ENCODE measurements at regions not wholly inside any gene's neighbourhood (a gene's known extent, or its start where the extent isn't known, plus 50 kb on each side); places are given as distances from the start of the nearest gene placed in this dataset.

GRCh38 chr21:35932232-35932911 is 128.0 kb downstream of the SETD4 start:
- Histone ChIP-seq H3K9me1 (replicated peaks; ENCODE audit: control insufficient read depth, extremely low read depth, insufficient read depth, low read length) (no peaks in the 10 kb centered on the region), H3K4me3 (replicated peaks in 1 of 3; ENCODE audit: insufficient read depth in 1 of 3, low read depth in 1 of 3, low read length in 3 of 3) (peak overlapping the region in 1 of 3 experiments; percentile 21), H3K9ac (replicated peaks; ENCODE audit: extremely low read depth, insufficient read depth, low read length) (peak overlapping the region; percentile 36), H3K4me1 (ENCODE audit: control insufficient read depth, extremely low read depth, insufficient read depth, low read length) (peaks cover 26% of the 10 kb centered on the region), H3K36me3 (ENCODE audit: control insufficient read depth in 2 of 2, extremely low read depth in 1 of 2, insufficient read depth in 2 of 2, low read length in 2 of 2) (no peaks in the 10 kb centered on the region), H2AFZ (ENCODE audit: low read depth, low read length) (no peak overlapping the region), H3K79me2 (ENCODE audit: control insufficient read depth, insufficient read depth, low read length) (no peaks in the 10 kb centered on the region), H4K20me1 (replicated peaks; ENCODE audit: control insufficient read depth, extremely low read depth, insufficient read depth, low read length) (no peaks in the 10 kb centered on the region), H3K27ac (ENCODE audit: insufficient read depth, low read depth, low read length) (peak overlapping the region; percentile 87), H3K4me2 (ENCODE audit: insufficient read depth, low read length) (peak overlapping the region; percentile 39), H3K27me3 (ENCODE audit: control insufficient read depth in 2 of 2, insufficient read depth in 2 of 2, low read length in 2 of 2) (no peaks in the 10 kb centered on the region), H3K9me3 (replicated peaks; ENCODE audit: control insufficient read depth, insufficient read depth, low read length) (no peaks in the 10 kb centered on the region)
- DNase-seq (ENCODE audit: low read depth, low spot score) (peak; percentile 95), FAIRE-seq (peak; percentile 83)
- dilution Hi-C loops (cut with MboI; ENCODE audit: extremely low pct_ligation_motif_present, low sequenced_read_pairs): no loop called here
- TF ChIP-seq FOS (IDR thresholded peaks at IDR 0.05; ENCODE audit: borderline replicate concordance, insufficient read depth, low read length): peak; percentile 69
- peak; percentile 59 for TF ChIP-seq JUN (IDR thresholded peaks at IDR 0.05; ENCODE audit: borderline replicate concordance, insufficient read depth, insufficient read length, low read depth)
- peak; percentile 41 for TF ChIP-seq GATA2 (IDR thresholded peaks at IDR 0.05; ENCODE audit: insufficient read depth, insufficient read length, low read depth, low read length)
- no peak for TF ChIP-seq MYC (IDR thresholded peaks at IDR 0.05; ENCODE audit: low read depth, low read length)
- no peak for TF ChIP-seq CTCF (IDR thresholded peaks at IDR 0.05; ENCODE audit: extremely low read depth in 1 of 2, insufficient read depth in 1 of 2, low read depth in 1 of 2, low read length in 2 of 2)
- peak; percentile 70 for TF ChIP-seq POLR2AphosphoS5 (IDR thresholded peaks at IDR 0.05; ENCODE audit: insufficient read depth, low read depth, low read length)
- no peak for TF ChIP-seq EZH2 (IDR thresholded peaks at IDR 0.05; ENCODE audit: borderline replicate concordance, low read depth, low read length, severe bottlenecking)
- TF ChIP-seq MAX (IDR thresholded peaks at IDR 0.05; ENCODE audit: insufficient read depth, insufficient read length): no peak
- ChIA-PET CTCF (interaction anchor here (0.8 to 3.1 kb wide), 10 partner anchors 13 to 1187 kb away, joined by 3 to 26 read pairs (median 5); no protein-coding TSS in a partner anchor), POLR2A (interaction anchor here (0.9 to 1.1 kb wide), 2 partner anchors 1046 to 1115 kb away, joined by 3 to 12 read pairs; no protein-coding TSS in a partner anchor)
- BruUV-seq (replicated peaks): TSS peak; percentile 92
- intact Hi-C loops (cut with micrococcal nuclease): loop anchor here (1.0 to 5.0 kb wide), 8 partner anchors 27 to 1188 kb away; no protein-coding TSS in a partner anchor

All from endothelial cell of umbilical vein (primary cell).